Lower leg skin (tissue), 3 donors: ENCODE measurements at regions not wholly inside any gene's neighbourhood (a gene's known extent, or its start where the extent isn't known, plus 50 kb on each side); places are given as distances from the start of the nearest gene placed in this dataset.

Source experiments
- CTCF ChIP-seq, 3 donors: fragments of 450-650 bp; IDR thresholded peaks; one replicate each; pipeline ENCODE4 v1.5.1; 2016; ENCODE audit warnings: antibody characterized with exemption in 3 of 3, mild to moderate bottlenecking in 3 of 3, moderate library complexity in 2 of 3
- POLR2A ChIP-seq, 2 donors: fragments of 450-650 bp; IDR thresholded peaks; one replicate each; pipeline ENCODE4 v1.6.1; 2016 to 2017; ENCODE audit warnings: antibody characterized with exemption in 2 of 2, mild to moderate bottlenecking in 1 of 2, moderate library complexity in 1 of 2

- TF ChIP-seq CTCF (IDR thresholded peaks at IDR 0.05) (no peak), POLR2A (IDR thresholded peaks at IDR 0.05) (no peak)
Observed at GRCh38 chr2:217179854-217180253, 320.0 kb upstream of the TNP1 start.
